ENCODE measurements at regions not wholly inside any gene's neighbourhood (a gene's known extent, or its start where the extent isn't known, plus 50 kb on each side); places are given as distances from the start of the nearest gene placed in this dataset.
"Not testable (repeated sequence)": the region's sequence is repeated elsewhere in the genome, so short reads cannot be mapped to it uniquely, and the experiment has no call there.

GRCh38 chr2:187879491-187879890, 325.3 kb upstream of the TFPI start:
- ChIA-PET POLR2A (no interaction called here), CTCF (no interaction called here)
- Histone ChIP-seq H3K9me3 (ENCODE audit: control extremely low read depth in 1 of 5, control insufficient read depth in 4 of 5, insufficient read depth in 2 of 5, low read depth in 1 of 5, low read length in 4 of 5) (no peaks in the 10 kb centered on the region), H3K27me3 (replicated peaks in 2 of 5; ENCODE audit: control insufficient read depth in 4 of 5, insufficient read depth in 5 of 5, low read length in 4 of 5) (no peaks in the 10 kb centered on the region), H3K4me1 (ENCODE audit: control extremely low read depth in 1 of 4, control insufficient read depth in 4 of 4, insufficient read depth in 4 of 4, low read length in 3 of 4) (no peaks in the 10 kb centered on the region), H3K4me3 (ENCODE audit: control insufficient read depth in 1 of 7, extremely low read depth in 1 of 7, insufficient read depth in 4 of 7, low read depth in 2 of 7, low read length in 6 of 7) (no peak overlapping the region), H3K36me3 (ENCODE audit: control insufficient read depth in 4 of 4, insufficient read depth in 4 of 4, low read length in 3 of 4) (no peaks in the 10 kb centered on the region), H3K27ac (ENCODE audit: insufficient read depth in 1 of 2, low read depth in 1 of 2, low read length in 2 of 2, poor library complexity in 1 of 2, severe bottlenecking in 2 of 2) (no peak overlapping the region)
- DNase-seq: no peak
- WGBS (ENCODE audit: insufficient coverage): no CpG with 5 or more reads among the region's 7 CpGs

GRCh38 chr2:187884003-187884402, 329.8 kb upstream of the TFPI start:
- ChIA-PET CTCF (no interaction called here), POLR2A (no interaction called here)
- Histone ChIP-seq H3K4me1 (ENCODE audit: control extremely low read depth in 1 of 4, control insufficient read depth in 4 of 4, insufficient read depth in 4 of 4, low read length in 3 of 4) (no peaks in the 10 kb centered on the region), H3K4me3 (ENCODE audit: control insufficient read depth in 1 of 7, extremely low read depth in 1 of 7, insufficient read depth in 4 of 7, low read depth in 2 of 7, low read length in 6 of 7) (no peak overlapping the region), H3K27me3 (replicated peaks in 2 of 5; ENCODE audit: control insufficient read depth in 4 of 5, insufficient read depth in 5 of 5, low read length in 4 of 5) (no peaks in the 10 kb centered on the region), H3K27ac (ENCODE audit: insufficient read depth in 1 of 2, low read depth in 1 of 2, low read length in 2 of 2, poor library complexity in 1 of 2, severe bottlenecking in 2 of 2) (no peak overlapping the region), H3K9me3 (ENCODE audit: control extremely low read depth in 1 of 5, control insufficient read depth in 4 of 5, insufficient read depth in 2 of 5, low read depth in 1 of 5, low read length in 4 of 5) (no peaks in the 10 kb centered on the region), H3K36me3 (ENCODE audit: control insufficient read depth in 4 of 4, insufficient read depth in 4 of 4, low read length in 3 of 4) (no peaks in the 10 kb centered on the region)
- no peak for DNase-seq
- WGBS (ENCODE audit: insufficient coverage): no CpG with 5 or more reads among the region's 1 CpG

- Histone ChIP-seq H3K27ac (ENCODE audit: insufficient read depth in 1 of 2, low read depth in 1 of 2, low read length in 2 of 2, poor library complexity in 1 of 2, severe bottlenecking in 2 of 2) (no peak overlapping the region), H3K4me3 (ENCODE audit: control insufficient read depth in 1 of 7, extremely low read depth in 1 of 7, insufficient read depth in 4 of 7, low read depth in 2 of 7, low read length in 6 of 7) (no peak overlapping the region), H3K27me3 (replicated peaks in 2 of 5; ENCODE audit: control insufficient read depth in 4 of 5, insufficient read depth in 5 of 5, low read length in 4 of 5) (no peaks in the 10 kb centered on the region), H3K36me3 (ENCODE audit: control insufficient read depth in 4 of 4, insufficient read depth in 4 of 4, low read length in 3 of 4) (no peaks in the 10 kb centered on the region), H3K4me1 (ENCODE audit: control extremely low read depth in 1 of 4, control insufficient read depth in 4 of 4, insufficient read depth in 4 of 4, low read length in 3 of 4) (no peaks in the 10 kb centered on the region), H3K9me3 (ENCODE audit: control extremely low read depth in 1 of 5, control insufficient read depth in 4 of 5, insufficient read depth in 2 of 5, low read depth in 1 of 5, low read length in 4 of 5) (no peaks in the 10 kb centered on the region)
- ChIA-PET CTCF (no interaction called here), POLR2A (no interaction called here)
- DNase-seq: no peak
- 86% methylated on average over 1 of the region's 2 CpGs for WGBS (ENCODE audit: insufficient coverage)
These were observed 336.5 kb upstream of the TFPI start for GRCh38 chr2:187890690-187891089.

DNA sequence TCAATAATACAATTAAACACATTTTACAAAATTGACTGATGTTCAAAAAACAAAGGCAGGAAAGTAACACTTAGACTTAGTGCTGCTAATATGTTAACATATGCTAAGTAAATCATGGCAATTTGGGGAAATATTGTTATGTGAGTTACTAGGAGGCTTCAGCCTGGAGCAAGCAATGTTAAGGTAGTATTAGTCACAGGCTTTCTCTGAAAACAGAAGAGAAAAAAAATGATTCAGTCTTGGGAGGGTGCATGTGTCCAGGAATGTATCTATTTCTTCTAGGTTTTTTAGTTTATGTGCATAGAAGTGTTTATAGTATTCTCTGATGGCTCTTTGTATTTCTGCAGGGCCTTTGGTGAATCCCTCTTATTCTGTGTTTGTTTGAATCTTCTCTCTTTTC, 345.8 kb upstream of the TFPI start:
- ChIA-PET CTCF (no interaction called here), POLR2A (no interaction called here)
- Histone ChIP-seq H3K36me3 (ENCODE audit: control insufficient read depth in 4 of 4, insufficient read depth in 4 of 4, low read length in 3 of 4) (no peaks in the 10 kb centered on the region), H3K27me3 (replicated peaks in 2 of 5; ENCODE audit: control insufficient read depth in 4 of 5, insufficient read depth in 5 of 5, low read length in 4 of 5) (no peaks in the 10 kb centered on the region), H3K27ac (ENCODE audit: insufficient read depth in 1 of 2, low read depth in 1 of 2, low read length in 2 of 2, poor library complexity in 1 of 2, severe bottlenecking in 2 of 2) (no peak overlapping the region), H3K9me3 (ENCODE audit: control extremely low read depth in 1 of 5, control insufficient read depth in 4 of 5, insufficient read depth in 2 of 5, low read depth in 1 of 5, low read length in 4 of 5) (no peaks in the 10 kb centered on the region), H3K4me1 (ENCODE audit: control extremely low read depth in 1 of 4, control insufficient read depth in 4 of 4, insufficient read depth in 4 of 4, low read length in 3 of 4) (no peaks in the 10 kb centered on the region), H3K4me3 (ENCODE audit: control insufficient read depth in 1 of 7, extremely low read depth in 1 of 7, insufficient read depth in 4 of 7, low read depth in 2 of 7, low read length in 6 of 7) (no peak overlapping the region)
- DNase-seq: no peak

DNA sequence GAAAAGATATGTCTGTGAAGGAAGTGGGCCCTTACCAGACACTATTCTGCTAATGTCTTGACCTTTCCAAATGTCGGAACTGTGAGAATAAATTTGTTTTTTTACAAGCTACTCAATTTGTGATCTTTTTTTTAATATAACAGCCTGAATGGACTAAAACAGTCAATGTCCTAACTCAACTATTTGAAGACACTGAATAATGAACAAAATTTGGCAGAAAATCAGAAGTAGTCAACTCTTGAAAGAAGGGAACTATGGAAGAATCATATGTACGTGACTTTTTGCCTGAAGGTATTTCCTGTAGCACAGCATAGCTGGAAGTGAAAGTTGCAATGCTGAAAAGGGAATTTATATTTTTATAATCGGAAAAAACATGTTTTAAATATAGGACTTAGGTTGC, 351.8 kb upstream of the TFPI start:
- DNase-seq: no peak
- ChIA-PET CTCF (no interaction called here), POLR2A (no interaction called here)
- no peaks in the 10 kb centered on the region for H3K27me3 ChIP-seq (replicated peaks in 2 of 5; ENCODE audit: control insufficient read depth in 4 of 5, insufficient read depth in 5 of 5, low read length in 4 of 5)
- no peak overlapping the region for H3K4me3 ChIP-seq (ENCODE audit: control insufficient read depth in 1 of 7, extremely low read depth in 1 of 7, insufficient read depth in 4 of 7, low read depth in 2 of 7, low read length in 6 of 7)
- H3K36me3 ChIP-seq (ENCODE audit: control insufficient read depth in 4 of 4, insufficient read depth in 4 of 4, low read length in 3 of 4): no peaks in the 10 kb centered on the region
- no peaks in the 10 kb centered on the region for H3K4me1 ChIP-seq (ENCODE audit: control extremely low read depth in 1 of 4, control insufficient read depth in 4 of 4, insufficient read depth in 4 of 4, low read length in 3 of 4)
- no peaks in the 10 kb centered on the region for H3K9me3 ChIP-seq (ENCODE audit: control extremely low read depth in 1 of 5, control insufficient read depth in 4 of 5, insufficient read depth in 2 of 5, low read depth in 1 of 5, low read length in 4 of 5)
- H3K27ac ChIP-seq (ENCODE audit: insufficient read depth in 1 of 2, low read depth in 1 of 2, low read length in 2 of 2, poor library complexity in 1 of 2, severe bottlenecking in 2 of 2): no peak overlapping the region
- 92% methylated on average over 2 of the region's 3 CpGs for WGBS (ENCODE audit: insufficient coverage)

DNA sequence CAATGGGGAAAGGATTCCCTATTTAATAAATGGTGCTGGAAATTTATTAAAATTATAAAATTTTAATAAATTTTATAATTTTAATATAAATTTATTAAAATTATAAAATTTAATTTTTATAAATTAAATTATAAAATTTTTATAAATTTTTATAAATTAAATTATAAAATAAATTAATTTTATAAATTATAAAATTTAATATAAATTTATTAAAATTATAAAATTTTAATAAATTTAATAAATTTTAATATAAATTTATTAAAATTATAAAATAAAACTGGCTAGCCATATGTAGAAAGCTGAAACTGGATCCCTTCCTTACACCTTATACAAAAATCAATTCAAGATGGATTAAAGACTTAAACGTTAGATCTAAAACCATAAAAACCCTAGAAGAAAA, 356.7 kb upstream of the TFPI start:
- CTCF ChIA-PET; H3K36me3 ChIP-seq (ENCODE audit: control insufficient read depth in 4 of 4, insufficient read depth in 4 of 4, low read length in 3 of 4); H3K27me3 ChIP-seq (replicated peaks in 2 of 5; ENCODE audit: control insufficient read depth in 4 of 5, insufficient read depth in 5 of 5, low read length in 4 of 5); H3K4me3 ChIP-seq (ENCODE audit: control insufficient read depth in 1 of 7, extremely low read depth in 1 of 7, insufficient read depth in 4 of 7, low read depth in 2 of 7, low read length in 6 of 7); H3K4me1 ChIP-seq (ENCODE audit: control extremely low read depth in 1 of 4, control insufficient read depth in 4 of 4, insufficient read depth in 4 of 4, low read length in 3 of 4); H3K9me3 ChIP-seq (ENCODE audit: control extremely low read depth in 1 of 5, control insufficient read depth in 4 of 5, insufficient read depth in 2 of 5, low read depth in 1 of 5, low read length in 4 of 5); POLR2A ChIA-PET; DNase-seq; H3K27ac ChIP-seq (ENCODE audit: insufficient read depth in 1 of 2, low read depth in 1 of 2, low read length in 2 of 2, poor library complexity in 1 of 2, severe bottlenecking in 2 of 2): not testable (repeated sequence)
- WGBS (ENCODE audit: insufficient coverage): no CpG with 5 or more reads among the region's 1 CpG

DNA sequence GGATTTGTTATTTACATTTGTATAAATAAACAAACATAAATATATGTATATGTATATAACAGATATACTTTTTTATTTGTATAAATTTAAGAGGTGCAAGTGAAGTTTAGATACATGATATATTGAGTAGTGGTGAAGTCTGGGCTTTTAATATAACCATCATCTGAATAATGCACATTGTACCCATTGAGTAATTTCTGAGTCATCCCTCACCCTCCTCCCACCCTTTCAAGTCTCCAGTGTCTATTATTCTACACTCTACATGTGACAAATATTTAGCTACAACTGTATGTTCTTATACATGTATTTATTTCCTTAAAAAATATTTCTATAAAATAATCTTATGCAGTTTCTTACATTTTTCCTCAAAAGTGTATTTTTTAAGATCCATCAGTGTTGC, 358.7 kb upstream of the TFPI start:
- CTCF ChIA-PET: interaction anchor here (1.4 kb wide), 1 partner anchor 9 kb away, joined by 3 read pairs; no protein-coding TSS in a partner anchor
- Histone ChIP-seq H3K9me3 (ENCODE audit: control extremely low read depth in 1 of 5, control insufficient read depth in 4 of 5, insufficient read depth in 2 of 5, low read depth in 1 of 5, low read length in 4 of 5) (no peaks in the 10 kb centered on the region), H3K27ac (ENCODE audit: insufficient read depth in 1 of 2, low read depth in 1 of 2, low read length in 2 of 2, poor library complexity in 1 of 2, severe bottlenecking in 2 of 2) (no peak overlapping the region), H3K4me1 (ENCODE audit: control extremely low read depth in 1 of 4, control insufficient read depth in 4 of 4, insufficient read depth in 4 of 4, low read length in 3 of 4) (no peaks in the 10 kb centered on the region), H3K4me3 (ENCODE audit: control insufficient read depth in 1 of 7, extremely low read depth in 1 of 7, insufficient read depth in 4 of 7, low read depth in 2 of 7, low read length in 6 of 7) (no peak overlapping the region), H3K36me3 (ENCODE audit: control insufficient read depth in 4 of 4, insufficient read depth in 4 of 4, low read length in 3 of 4) (no peaks in the 10 kb centered on the region), H3K27me3 (replicated peaks in 2 of 5; ENCODE audit: control insufficient read depth in 4 of 5, insufficient read depth in 5 of 5, low read length in 4 of 5) (no peaks in the 10 kb centered on the region)
- DNase-seq: no peak
- POLR2A ChIA-PET: no interaction called here

GRCh38 chr2:187915810-187916209, 361.6 kb upstream of the TFPI start:
- Histone ChIP-seq H3K27ac (ENCODE audit: insufficient read depth in 1 of 2, low read depth in 1 of 2, low read length in 2 of 2, poor library complexity in 1 of 2, severe bottlenecking in 2 of 2) (no peak overlapping the region), H3K36me3 (ENCODE audit: control insufficient read depth in 4 of 4, insufficient read depth in 4 of 4, low read length in 3 of 4) (no peaks in the 10 kb centered on the region), H3K4me1 (ENCODE audit: control extremely low read depth in 1 of 4, control insufficient read depth in 4 of 4, insufficient read depth in 4 of 4, low read length in 3 of 4) (no peaks in the 10 kb centered on the region), H3K27me3 (replicated peaks in 2 of 5; ENCODE audit: control insufficient read depth in 4 of 5, insufficient read depth in 5 of 5, low read length in 4 of 5) (no peaks in the 10 kb centered on the region), H3K9me3 (ENCODE audit: control extremely low read depth in 1 of 5, control insufficient read depth in 4 of 5, insufficient read depth in 2 of 5, low read depth in 1 of 5, low read length in 4 of 5) (no peaks in the 10 kb centered on the region), H3K4me3 (ENCODE audit: control insufficient read depth in 1 of 7, extremely low read depth in 1 of 7, insufficient read depth in 4 of 7, low read depth in 2 of 7, low read length in 6 of 7) (no peak overlapping the region)
- DNase-seq: no peak
- ChIA-PET CTCF (no interaction called here), POLR2A (no interaction called here)
- 100% methylated on average over 2 of the region's 4 CpGs for WGBS (ENCODE audit: insufficient coverage)
